Fibroblast of the aortic adventitia (primary cell): ENCODE measurements at regions not wholly inside any gene's neighbourhood (a gene's known extent, or its start where the extent isn't known, plus 50 kb on each side); places are given as distances from the start of the nearest gene placed in this dataset.

ENCODE experiments used
- DNase-seq: peaks from one replicate; pipeline ENCODE4 v3.0.0-alpha.2; 2010; ENCODE audit warnings: low read depth
- H3K4me3 ChIP-seq: 2 replicates; pipeline ENCODE4 v1.5.1; 2011; ENCODE audit warnings: low read depth, mild to moderate bottlenecking, control low read depth, low read length, moderate library complexity
- TF ChIP-seq, protein P1 (sequence below): IDR thresholded peaks from 2 replicates; pipeline ENCODE4 v1.5.1; 2011; ENCODE audit warnings: mild to moderate bottlenecking, low read length, control low read depth, inconsistent platforms; ENCODE audit not compliant: insufficient read depth

DNA sequence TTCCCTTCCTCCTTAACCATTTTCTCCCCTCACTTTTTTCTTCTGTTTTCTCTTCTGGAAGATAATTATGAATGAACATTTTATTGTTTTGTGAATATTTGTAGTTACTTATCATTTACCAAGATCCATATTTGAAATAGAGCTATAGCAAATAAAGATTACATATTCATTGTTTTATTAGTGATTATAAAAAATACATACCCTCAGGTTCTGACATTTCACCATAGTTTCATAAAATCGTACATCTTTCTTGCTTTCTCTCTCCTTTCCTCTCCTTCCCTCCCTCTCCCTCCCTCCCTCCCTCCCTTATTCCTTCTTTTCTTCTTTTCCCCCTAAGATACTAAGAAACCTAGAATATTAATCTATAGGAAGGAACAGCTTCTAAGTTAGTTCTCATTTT is 410.9 kb upstream of the GOLIM4 start:
- DNase-seq: no peak
- TF ChIP-seq, protein P1, sequence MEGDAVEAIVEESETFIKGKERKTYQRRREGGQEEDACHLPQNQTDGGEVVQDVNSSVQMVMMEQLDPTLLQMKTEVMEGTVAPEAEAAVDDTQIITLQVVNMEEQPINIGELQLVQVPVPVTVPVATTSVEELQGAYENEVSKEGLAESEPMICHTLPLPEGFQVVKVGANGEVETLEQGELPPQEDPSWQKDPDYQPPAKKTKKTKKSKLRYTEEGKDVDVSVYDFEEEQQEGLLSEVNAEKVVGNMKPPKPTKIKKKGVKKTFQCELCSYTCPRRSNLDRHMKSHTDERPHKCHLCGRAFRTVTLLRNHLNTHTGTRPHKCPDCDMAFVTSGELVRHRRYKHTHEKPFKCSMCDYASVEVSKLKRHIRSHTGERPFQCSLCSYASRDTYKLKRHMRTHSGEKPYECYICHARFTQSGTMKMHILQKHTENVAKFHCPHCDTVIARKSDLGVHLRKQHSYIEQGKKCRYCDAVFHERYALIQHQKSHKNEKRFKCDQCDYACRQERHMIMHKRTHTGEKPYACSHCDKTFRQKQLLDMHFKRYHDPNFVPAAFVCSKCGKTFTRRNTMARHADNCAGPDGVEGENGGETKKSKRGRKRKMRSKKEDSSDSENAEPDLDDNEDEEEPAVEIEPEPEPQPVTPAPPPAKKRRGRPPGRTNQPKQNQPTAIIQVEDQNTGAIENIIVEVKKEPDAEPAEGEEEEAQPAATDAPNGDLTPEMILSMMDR: no peak
- H3K4me3 ChIP-seq: no peak overlapping the region

DNA sequence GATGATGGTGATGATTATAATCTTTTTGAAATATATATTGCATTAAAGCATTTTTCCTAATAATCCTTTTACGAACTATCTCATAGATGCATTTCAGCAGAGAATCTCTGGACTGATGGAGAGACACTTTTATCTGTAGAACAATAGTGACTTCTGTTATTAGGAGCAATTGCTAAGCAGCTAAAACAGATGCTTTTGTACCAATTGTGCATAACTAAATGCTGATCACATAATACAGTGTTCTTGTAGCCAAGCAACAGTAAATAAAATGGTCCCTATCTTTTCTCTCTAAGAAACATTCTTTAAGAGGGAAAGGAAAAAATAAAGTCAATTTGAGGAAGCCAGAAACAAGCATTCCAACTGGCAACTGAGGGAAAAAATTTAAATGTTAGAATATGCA is 405.8 kb upstream of the GOLIM4 start:
- TF ChIP-seq, protein P1: no peak
- H3K4me3 ChIP-seq: no peak overlapping the region
- no peak for DNase-seq

DNA sequence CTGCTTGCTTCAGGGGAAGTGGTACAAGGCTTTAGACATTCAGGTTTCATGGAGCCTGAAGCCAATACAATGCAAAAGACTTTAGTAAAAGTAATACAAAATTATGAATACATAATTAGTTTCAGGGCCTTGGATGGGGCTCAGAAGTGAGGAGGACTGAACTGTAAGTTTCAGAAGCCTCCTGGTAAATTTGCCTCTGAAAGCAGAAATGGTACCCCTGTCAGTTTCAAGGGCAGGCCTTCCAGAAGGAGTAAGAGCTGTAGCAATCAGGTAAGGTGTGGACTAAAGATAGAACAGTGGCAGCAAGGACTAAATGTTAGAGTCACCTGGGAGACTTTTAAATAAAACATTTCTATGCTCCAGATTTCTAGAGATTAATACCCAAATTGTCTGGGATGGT is 402.5 kb upstream of the GOLIM4 start:
- no peak for DNase-seq
- TF ChIP-seq, protein P1: no peak
- no peak overlapping the region for H3K4me3 ChIP-seq

DNA sequence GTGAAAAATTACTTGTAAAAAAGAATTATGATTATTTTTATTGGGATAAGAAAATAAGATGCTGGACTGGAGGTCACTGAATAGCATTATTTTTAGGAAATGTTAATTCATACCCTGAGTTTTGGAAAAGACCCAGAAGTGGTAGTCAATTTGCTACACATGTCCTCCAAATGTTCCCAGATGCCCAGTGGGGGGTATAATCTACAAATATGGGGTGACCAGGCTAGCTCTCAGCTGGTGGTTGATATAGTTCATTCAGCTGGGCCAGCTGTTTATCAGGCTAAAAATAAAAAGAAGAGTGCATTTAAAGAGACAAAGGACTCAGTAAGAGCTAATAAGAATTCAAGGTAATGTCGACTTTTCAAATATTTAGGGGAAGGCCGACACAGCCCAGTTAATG is 402.0 kb upstream of the GOLIM4 start:
- TF ChIP-seq, protein P1: no peak
- H3K4me3 ChIP-seq: no peak overlapping the region
- no peak for DNase-seq

DNA sequence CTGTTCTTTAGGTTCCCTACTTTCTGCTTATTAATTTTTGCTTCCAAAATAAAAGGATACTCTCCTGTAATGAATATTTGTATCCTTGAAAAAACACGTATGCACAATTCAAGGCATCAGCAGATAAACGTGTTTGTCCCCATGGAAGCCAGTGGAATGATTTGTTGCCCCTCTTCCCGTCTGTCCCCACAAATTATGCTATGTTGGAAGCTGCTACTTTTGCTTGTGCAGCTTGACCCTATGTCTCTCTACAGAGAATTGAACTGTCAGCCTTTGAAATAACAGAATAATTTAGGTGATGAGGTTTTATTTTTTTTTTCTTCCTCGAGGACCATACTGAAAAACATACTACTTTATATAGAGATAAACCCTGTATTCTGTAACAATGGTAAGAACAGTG is 401.5 kb upstream of the GOLIM4 start:
- TF ChIP-seq, protein P1: no peak
- no peak for DNase-seq
- H3K4me3 ChIP-seq: no peak overlapping the region

DNA sequence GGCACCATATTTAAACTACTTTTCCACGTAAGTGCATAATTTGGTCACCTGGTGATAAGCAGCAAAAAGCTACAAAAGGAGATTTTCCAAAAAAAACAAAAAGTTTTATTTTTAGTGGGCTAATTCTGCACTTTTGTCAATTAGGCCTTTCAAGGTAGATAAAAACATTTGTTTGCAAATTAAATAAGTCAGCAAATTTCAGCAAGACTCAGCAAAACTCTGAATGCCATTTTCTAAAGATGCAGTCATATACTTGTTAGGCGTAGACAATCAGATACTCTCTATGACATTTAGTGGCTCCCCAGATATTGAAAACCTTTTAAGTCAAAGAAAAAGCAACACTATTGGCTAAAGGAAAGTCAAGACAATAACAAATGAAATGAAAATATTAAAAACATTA is 400.2 kb upstream of the GOLIM4 start:
- no peak for DNase-seq
- no peak overlapping the region for H3K4me3 ChIP-seq
- TF ChIP-seq, protein P1: no peak

DNA sequence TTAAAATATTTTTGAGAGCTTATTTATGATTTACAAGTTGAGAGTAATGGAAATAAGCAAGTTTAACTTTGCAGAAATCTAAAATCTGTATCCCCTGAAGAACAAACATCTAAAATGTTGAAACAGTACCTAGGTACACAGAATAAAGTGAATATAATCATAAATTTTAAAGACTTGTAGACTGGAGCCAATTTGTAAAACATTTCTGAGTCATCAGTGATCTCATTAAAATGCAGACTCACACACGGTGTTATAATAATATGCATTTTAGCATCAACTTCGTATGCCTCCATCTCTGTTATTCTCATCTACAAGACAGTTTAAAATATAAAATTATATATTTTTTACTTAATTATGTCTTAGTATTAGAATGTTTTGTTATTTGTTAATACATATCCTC is 399.5 kb upstream of the GOLIM4 start:
- TF ChIP-seq, protein P1: no peak
- DNase-seq: no peak
- H3K4me3 ChIP-seq: no peak overlapping the region
